Myocyte (in vitro differentiated cells): ENCODE measurements at regions not wholly inside any gene's neighbourhood (a gene's known extent, or its start where the extent isn't known, plus 50 kb on each side); places are given as distances from the start of the nearest gene placed in this dataset.
"Not testable (repeated sequence)": the region's sequence is repeated elsewhere in the genome, so short reads cannot be mapped to it uniquely, and the experiment has no call there.

Source experiments
- DNase-seq: peaks from one replicate; pipeline ENCODE4 v3.0.0-alpha.2; 2012; ENCODE audit warnings: low read depth

DNA sequence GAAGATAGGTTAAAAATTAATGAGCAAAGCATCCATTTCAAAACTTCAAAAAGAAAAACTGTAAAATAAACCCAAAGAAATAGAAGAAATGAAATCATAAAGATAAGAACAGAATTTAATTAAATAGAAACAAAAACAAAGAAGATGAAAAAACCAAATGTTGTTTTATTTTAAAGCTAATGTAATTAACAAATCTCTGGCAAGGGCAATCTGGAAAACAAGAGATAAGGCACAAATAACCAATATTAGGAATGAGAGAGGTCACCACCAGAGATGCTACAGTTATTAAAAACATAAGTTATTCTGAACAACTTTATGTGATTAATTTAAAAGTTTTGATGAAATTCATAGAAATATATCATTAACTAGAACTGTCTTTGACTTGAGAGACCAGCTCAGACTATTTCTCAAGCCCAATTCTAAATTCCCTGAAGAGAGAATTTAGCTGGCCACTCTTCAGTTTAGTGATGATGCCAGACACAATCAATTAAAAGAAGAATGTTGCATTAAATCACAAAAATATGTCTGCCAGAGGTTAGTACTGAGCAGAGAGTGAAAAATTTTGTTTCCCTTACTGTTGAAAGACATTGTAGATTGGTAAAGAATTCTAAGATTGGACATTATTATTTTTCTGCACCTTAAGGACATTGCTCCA lies 227.4 kb upstream of the VLDLR start:
- DNase-seq: not testable (repeated sequence)

- no peak for DNase-seq
Observed at GRCh38 chr9:2395814-2396612, 225.6 kb upstream of the VLDLR start.

DNA sequence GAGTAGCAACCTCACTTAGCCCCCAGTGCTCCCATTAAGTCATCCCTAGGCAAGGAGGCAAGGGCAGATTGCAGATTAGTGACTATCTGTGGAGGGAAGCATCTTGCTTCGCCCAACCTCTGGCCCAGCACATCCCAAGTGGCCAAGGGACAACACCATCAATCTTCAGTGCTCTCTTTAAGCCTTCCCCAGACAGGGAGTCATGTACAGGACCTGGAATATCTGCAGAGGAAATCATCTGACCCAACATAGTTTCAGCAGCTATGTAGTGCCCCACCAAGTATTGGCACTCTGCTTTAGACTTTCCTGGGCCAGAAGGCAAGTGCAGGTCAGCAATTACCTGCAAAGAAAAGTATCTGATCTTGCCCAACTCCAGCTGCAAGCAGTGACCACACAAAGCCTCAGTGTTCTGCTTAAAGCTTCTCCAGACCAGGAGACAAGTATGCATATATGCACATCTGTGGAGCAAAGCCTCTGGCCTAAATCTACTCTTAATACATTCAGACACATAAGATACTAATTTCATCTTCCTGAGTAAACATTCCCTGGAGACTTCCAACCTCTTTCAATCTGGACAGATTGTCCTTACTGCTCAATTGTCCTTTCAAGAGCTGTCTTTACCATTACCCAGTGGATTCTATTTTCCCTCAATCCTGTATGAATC lies 224.8 kb upstream of the VLDLR start:
- DNase-seq: no peak

DNA sequence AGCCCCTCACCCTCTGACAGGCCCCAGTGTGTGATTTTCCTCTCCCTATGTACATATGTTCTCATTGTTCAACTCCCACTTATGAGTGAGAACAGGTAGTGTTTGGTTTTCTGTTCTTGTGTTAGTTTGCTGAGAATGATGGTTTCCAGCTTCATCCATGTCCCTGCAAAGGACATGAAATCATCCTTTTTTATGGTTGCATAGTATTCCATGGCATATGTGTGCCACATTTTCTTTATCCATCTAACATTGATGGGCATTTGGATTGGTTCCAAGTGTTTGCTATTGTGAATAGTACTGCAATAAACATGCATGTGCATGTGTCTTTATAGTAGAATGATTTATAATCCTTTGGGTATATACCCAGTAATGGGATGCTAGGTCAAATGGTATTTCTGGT lies 223.7 kb upstream of the VLDLR start:
- not testable (repeated sequence) for DNase-seq

- not testable (repeated sequence) for DNase-seq
Observed at GRCh38 chr9:2401746-2402145, 219.8 kb upstream of the VLDLR start.

GRCh38 chr9:2403701-2404100 lies 217.9 kb upstream of the VLDLR start:
- DNase-seq: no peak

- DNase-seq: no peak
Observed at GRCh38 chr9:2406252-2406651, 215.3 kb upstream of the VLDLR start.

DNA sequence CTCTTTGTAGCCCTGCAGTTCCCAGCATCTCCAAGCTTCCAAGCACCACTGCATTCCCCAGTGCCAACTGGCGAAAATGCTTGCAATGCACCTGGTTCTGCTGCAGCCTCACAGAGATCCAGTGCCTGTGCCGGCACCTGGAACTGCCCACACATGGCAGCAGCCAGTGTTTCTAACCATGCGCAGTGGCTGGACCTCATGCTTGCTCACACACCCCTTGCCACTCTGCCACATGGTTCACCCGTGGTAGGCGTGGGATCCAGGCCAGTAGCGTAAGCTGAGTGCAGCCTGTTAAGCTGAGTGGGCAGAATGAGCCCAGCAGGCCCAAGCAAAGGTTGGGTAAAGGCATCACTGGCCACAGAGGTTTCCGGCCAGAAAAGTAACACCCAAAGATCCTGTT lies 214.1 kb upstream of the VLDLR start:
- DNase-seq: no peak

GRCh38 chr9:2411459-2412215 lies 209.9 kb upstream of the VLDLR start:
- peak; percentile 55 for DNase-seq

GRCh38 chr9:2413160-2413805 lies 208.3 kb upstream of the VLDLR start:
- no peak for DNase-seq

DNA sequence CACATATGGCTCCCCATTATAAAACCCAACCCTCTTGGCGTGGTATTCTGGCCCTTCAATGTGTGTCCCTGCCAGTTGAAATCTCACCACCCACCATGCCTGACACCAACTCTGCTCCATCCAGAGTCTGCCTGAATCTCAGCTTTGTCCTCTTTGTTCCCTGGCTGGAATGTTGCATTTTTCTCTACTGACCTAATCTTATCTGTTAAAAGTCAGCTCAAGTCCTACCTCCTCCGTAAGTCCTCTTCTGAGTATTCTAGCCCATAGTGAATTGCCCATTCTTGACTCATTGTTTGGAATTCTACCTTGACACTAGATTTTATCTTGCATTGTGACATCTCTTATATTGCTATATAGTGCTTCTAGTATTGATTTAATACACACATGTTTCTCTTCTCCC lies 207.1 kb upstream of the VLDLR start:
- DNase-seq: no peak

GRCh38 chr9:2415326-2415725 lies 206.3 kb upstream of the VLDLR start:
- no peak for DNase-seq

- DNase-seq: no peak
Observed at GRCh38 chr9:2417730-2418129, 203.9 kb upstream of the VLDLR start.

DNA sequence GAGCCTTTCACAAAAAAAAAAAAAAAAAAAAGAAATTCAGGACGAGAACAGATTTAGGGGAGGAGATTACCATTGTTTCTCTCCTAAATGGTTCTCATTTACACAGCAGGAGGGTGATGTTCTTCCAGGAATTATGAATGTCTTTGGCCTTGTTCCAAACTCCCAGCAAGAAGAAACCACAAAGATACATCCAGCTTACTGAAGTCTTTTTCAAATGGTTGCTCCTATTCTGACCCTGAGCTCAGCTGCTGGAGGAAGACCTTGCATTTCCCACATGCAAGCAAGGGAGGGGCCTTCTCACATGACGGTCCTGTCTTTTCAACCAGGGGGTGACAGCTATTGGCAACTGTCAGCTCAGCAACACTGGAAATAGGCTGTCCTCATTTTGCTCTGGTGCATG lies 203.0 kb upstream of the VLDLR start:
- peak; percentile 76 for DNase-seq

- DNase-seq: no peak
Observed at GRCh38 chr9:2419347-2419746, 202.2 kb upstream of the VLDLR start.

DNA sequence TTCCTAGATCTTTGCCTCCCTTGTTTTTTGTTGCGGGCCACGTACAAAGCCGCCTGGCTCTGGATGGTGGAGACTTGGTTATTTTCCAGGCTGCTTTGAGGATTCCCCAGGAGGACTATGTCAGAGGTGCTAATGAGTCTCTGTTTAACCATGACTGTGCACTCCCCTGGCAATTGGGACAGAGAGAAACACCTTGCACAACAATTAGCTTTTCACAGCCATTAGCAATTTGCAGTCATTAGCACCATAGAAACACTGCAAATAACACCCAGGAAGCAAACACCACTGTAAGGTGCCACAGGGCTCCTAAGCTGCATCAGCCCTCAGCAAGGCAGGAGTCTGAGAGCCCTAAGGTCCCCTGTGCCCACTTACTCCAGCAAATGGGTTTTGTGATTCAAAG lies 201.0 kb upstream of the VLDLR start:
- no peak for DNase-seq

- no peak for DNase-seq
Observed at GRCh38 chr9:2424619-2425033, 197.0 kb upstream of the VLDLR start.

DNA sequence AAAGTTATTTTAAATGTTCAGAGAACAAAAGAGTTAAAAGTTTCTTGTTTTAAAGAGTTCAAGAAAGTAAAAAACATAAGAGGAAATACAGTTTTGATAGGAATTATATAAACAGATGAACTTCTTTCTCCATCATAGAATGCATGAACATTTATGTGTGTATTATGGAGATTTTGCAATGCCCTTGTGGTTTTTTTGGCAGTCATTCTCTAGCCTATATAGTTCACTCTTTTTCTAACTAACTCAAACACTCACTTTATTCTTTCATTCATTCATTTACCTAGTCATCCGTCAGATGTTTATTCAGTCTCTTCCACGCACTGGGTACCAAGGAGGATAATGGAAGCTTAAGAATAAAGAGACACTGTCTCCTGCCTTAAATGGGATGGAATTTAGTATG lies 195.9 kb upstream of the VLDLR start:
- no peak for DNase-seq

GRCh38 chr9:2427120-2427891 lies 194.3 kb upstream of the VLDLR start:
- DNase-seq: no peak

- no peak for DNase-seq
Observed at GRCh38 chr9:2439957-2440356, 181.6 kb upstream of the VLDLR start.
